ENCODE measurements at regions not wholly inside any gene's neighbourhood (a gene's known extent, or its start where the extent isn't known, plus 50 kb on each side); places are given as distances from the start of the nearest gene placed in this dataset.
"Not testable (repeated sequence)": the region's sequence is repeated elsewhere in the genome, so short reads cannot be mapped to it uniquely, and the experiment has no call there.

DNA sequence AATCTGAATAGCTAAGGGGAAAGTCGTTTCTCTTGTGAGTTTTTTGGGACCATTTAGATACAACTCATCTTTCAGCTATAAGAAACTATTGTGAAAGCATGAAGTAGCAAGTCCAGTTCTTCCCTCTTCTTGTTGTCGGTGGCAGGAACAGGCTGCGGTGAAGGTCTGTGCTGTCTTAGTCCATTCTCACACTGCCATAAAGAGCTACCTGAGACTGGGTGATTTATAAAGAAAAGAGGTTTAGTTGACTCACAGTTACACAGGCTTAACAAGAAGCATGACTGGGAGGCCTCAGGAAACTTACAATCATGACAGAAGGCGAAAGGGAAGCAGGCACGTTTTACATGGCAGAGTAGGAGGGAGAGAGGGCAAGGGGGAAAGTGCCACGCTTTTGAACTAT is 261.8 kb downstream of the GATA3 start:
- TF ChIP-seq, protein P1, sequence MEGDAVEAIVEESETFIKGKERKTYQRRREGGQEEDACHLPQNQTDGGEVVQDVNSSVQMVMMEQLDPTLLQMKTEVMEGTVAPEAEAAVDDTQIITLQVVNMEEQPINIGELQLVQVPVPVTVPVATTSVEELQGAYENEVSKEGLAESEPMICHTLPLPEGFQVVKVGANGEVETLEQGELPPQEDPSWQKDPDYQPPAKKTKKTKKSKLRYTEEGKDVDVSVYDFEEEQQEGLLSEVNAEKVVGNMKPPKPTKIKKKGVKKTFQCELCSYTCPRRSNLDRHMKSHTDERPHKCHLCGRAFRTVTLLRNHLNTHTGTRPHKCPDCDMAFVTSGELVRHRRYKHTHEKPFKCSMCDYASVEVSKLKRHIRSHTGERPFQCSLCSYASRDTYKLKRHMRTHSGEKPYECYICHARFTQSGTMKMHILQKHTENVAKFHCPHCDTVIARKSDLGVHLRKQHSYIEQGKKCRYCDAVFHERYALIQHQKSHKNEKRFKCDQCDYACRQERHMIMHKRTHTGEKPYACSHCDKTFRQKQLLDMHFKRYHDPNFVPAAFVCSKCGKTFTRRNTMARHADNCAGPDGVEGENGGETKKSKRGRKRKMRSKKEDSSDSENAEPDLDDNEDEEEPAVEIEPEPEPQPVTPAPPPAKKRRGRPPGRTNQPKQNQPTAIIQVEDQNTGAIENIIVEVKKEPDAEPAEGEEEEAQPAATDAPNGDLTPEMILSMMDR (IDR thresholded peaks at IDR 0.05; ENCODE audit: borderline replicate concordance, extremely low read depth, insufficient read depth) = no peak
- H3K4me3 ChIP-seq (ENCODE audit: low read length in 3 of 3) = no peak overlapping the region
- no peak for FAIRE-seq
- H3K9ac ChIP-seq (ENCODE audit: low read length in 3 of 3) = no peak overlapping the region
- H3K9me3 ChIP-seq (ENCODE audit: control insufficient read depth in 2 of 3, insufficient read depth in 1 of 3, low read length in 3 of 3) = no peaks in the 10 kb centered on the region
- DNase-seq = no peak
- no peaks in the 10 kb centered on the region for H3K27me3 ChIP-seq (ENCODE audit: control insufficient read depth, insufficient read depth, low read length)
- H3K36me3 ChIP-seq (ENCODE audit: control insufficient read depth in 2 of 3, insufficient read depth in 3 of 3, low read length in 3 of 3) = no peaks in the 10 kb centered on the region
- no peak overlapping the region for H3K27ac ChIP-seq (ENCODE audit: low read depth in 2 of 2, low read length in 2 of 2)
- intact Hi-C loops (cut with DNase I) = no loop called here
- peaks cover 0 to 2% (median 0%) of the 10 kb centered on the region in 3 donors for H3K4me1 ChIP-seq (ENCODE audit: control insufficient read depth in 2 of 3, insufficient read depth in 2 of 3, low read depth in 1 of 3, low read length in 3 of 3)

GRCh38 chr10:8318429-8318828 is 263.9 kb downstream of the GATA3 start:
- H3K4me1 ChIP-seq (ENCODE audit: control insufficient read depth in 2 of 3, insufficient read depth in 2 of 3, low read depth in 1 of 3, low read length in 3 of 3); H3K4me3 ChIP-seq (ENCODE audit: low read length in 3 of 3); H3K27ac ChIP-seq (ENCODE audit: low read depth in 2 of 2, low read length in 2 of 2); H3K9ac ChIP-seq (ENCODE audit: low read length in 3 of 3); H3K27me3 ChIP-seq (ENCODE audit: control insufficient read depth, insufficient read depth, low read length); intact Hi-C loops (cut with DNase I); H3K36me3 ChIP-seq (ENCODE audit: control insufficient read depth in 2 of 3, insufficient read depth in 3 of 3, low read length in 3 of 3); DNase-seq; FAIRE-seq; H3K9me3 ChIP-seq (ENCODE audit: control insufficient read depth in 2 of 3, insufficient read depth in 1 of 3, low read length in 3 of 3): not testable (repeated sequence)

DNA sequence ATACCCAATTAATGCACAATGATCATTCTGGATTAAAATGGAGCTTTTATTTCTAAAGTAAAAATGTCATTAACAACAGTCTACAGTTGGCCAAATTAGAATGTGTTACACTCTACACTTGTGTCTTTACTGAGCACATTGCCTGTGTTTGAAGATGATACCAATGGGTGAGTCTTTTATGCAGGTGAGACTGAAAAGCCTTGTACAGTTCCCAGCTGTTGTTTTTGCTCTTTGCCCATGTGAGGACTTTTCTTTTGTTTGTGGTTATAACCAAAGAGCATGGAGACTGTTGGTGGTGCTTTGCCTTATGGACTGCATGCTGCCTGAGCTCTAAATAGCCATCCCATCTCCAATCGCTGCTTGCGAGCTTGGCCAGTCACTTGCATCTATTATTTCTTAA is 264.5 kb downstream of the GATA3 start:
- no peak for DNase-seq
- H3K4me3 ChIP-seq (ENCODE audit: low read length in 3 of 3) = no peak overlapping the region
- intact Hi-C loops (cut with DNase I) = no loop called here
- no peak overlapping the region for H3K27ac ChIP-seq (ENCODE audit: low read depth in 2 of 2, low read length in 2 of 2)
- no peaks in the 10 kb centered on the region for H3K36me3 ChIP-seq (ENCODE audit: control insufficient read depth in 2 of 3, insufficient read depth in 3 of 3, low read length in 3 of 3)
- TF ChIP-seq, protein P1 (IDR thresholded peaks at IDR 0.05; ENCODE audit: borderline replicate concordance, extremely low read depth, insufficient read depth) = no peak
- H3K9ac ChIP-seq (ENCODE audit: low read length in 3 of 3) = no peak overlapping the region
- no peak for FAIRE-seq
- H3K9me3 ChIP-seq (ENCODE audit: control insufficient read depth in 2 of 3, insufficient read depth in 1 of 3, low read length in 3 of 3) = no peaks in the 10 kb centered on the region
- H3K27me3 ChIP-seq (ENCODE audit: control insufficient read depth, insufficient read depth, low read length) = no peaks in the 10 kb centered on the region
- H3K4me1 ChIP-seq (ENCODE audit: control insufficient read depth in 2 of 3, insufficient read depth in 2 of 3, low read depth in 1 of 3, low read length in 3 of 3) = no peaks in the 10 kb centered on the region

DNA sequence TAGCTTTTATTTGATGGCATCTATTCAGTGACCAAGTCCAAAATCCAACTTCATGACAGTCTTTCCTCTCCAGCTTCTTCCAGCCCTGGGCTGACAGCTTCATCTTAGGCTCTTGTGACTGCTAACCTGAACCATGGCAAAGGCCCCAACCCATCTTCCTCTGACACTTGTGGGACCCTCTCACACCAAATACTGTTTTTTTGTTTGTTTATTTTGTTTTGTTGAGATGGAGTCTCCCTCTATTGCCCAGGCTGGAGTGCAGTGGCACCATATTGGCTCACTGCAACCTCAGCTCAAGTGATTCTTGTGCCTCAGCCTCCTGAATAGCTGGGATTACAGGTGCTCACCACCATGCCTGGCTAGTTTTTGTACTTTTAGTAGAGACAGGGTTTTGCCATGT is 265.2 kb downstream of the GATA3 start:
- no peak for FAIRE-seq
- H3K27me3 ChIP-seq (ENCODE audit: control insufficient read depth, insufficient read depth, low read length) = no peaks in the 10 kb centered on the region

More for the DNA sequence above, 265.2 kb downstream of the GATA3 start:
- no peak for DNase-seq
- TF ChIP-seq, protein P1 (IDR thresholded peaks at IDR 0.05; ENCODE audit: borderline replicate concordance, extremely low read depth, insufficient read depth) = no peak
- no peak overlapping the region for H3K27ac ChIP-seq (ENCODE audit: low read depth in 2 of 2, low read length in 2 of 2)
- H3K4me3 ChIP-seq (ENCODE audit: low read length in 3 of 3) = no peak overlapping the region
- no peaks in the 10 kb centered on the region for H3K36me3 ChIP-seq (ENCODE audit: control insufficient read depth in 2 of 3, insufficient read depth in 3 of 3, low read length in 3 of 3)
- no peaks in the 10 kb centered on the region for H3K4me1 ChIP-seq (ENCODE audit: control insufficient read depth in 2 of 3, insufficient read depth in 2 of 3, low read depth in 1 of 3, low read length in 3 of 3)
- no peaks in the 10 kb centered on the region for H3K9me3 ChIP-seq (ENCODE audit: control insufficient read depth in 2 of 3, insufficient read depth in 1 of 3, low read length in 3 of 3)
- intact Hi-C loops (cut with DNase I) = no loop called here
- H3K9ac ChIP-seq (ENCODE audit: low read length in 3 of 3) = no peak overlapping the region

All from kidney (tissue), 13 donors.